Ishikawa (cell line): ENCODE measurements at regions not wholly inside any gene's neighbourhood (a gene's known extent, or its start where the extent isn't known, plus 50 kb on each side); places are given as distances from the start of the nearest gene placed in this dataset.

Experiments used
- CEBPB ChIP-seq: IDR thresholded peaks from 2 replicates; pipeline ENCODE4 v1.6.1; 2012
- CREB1 ChIP-seq: IDR thresholded peaks from 2 replicates; pipeline ENCODE4 v1.6.1; 2012; ENCODE audit warnings: low read depth
- EGR1 ChIP-seq: IDR thresholded peaks from 2 replicates; pipeline ENCODE4 v1.6.1; 2012
- EP300 ChIP-seq: IDR thresholded peaks from 2 replicates; pipeline ENCODE4 v1.6.1; 2012; ENCODE audit warnings: borderline replicate concordance
- FOXM1 ChIP-seq: IDR thresholded peaks from 2 replicates; pipeline ENCODE4 v1.6.1; 2012; ENCODE audit warnings: low read depth, borderline replicate concordance
- NFIC ChIP-seq: IDR thresholded peaks from 2 replicates; pipeline ENCODE4 v1.6.1; 2012
- RAD21 ChIP-seq: IDR thresholded peaks from 2 replicates; pipeline ENCODE4 v1.6.1; 2012; ENCODE audit warnings: low read depth
- TAF1 ChIP-seq: IDR thresholded peaks from 2 replicates; pipeline ENCODE4 v1.6.1; 2012; ENCODE audit warnings: low read depth, mild to moderate bottlenecking
- TCF12 ChIP-seq: IDR thresholded peaks from 2 replicates; pipeline ENCODE4 v1.6.1; 2012; ENCODE audit warnings: low read depth
- TEAD4 ChIP-seq: IDR thresholded peaks from 2 replicates; pipeline ENCODE4 v1.6.1; 2012
- YY1 ChIP-seq: IDR thresholded peaks from 2 replicates; pipeline ENCODE4 v1.6.1; 2012; ENCODE audit warnings: low read depth
- ZBTB7A ChIP-seq: IDR thresholded peaks from 2 replicates; pipeline ENCODE4 v1.6.1; 2012; ENCODE audit warnings: low read depth
- TF ChIP-seq, protein P1 (sequence below): IDR thresholded peaks from 2 replicates; pipeline ENCODE4 v1.6.1; 2012
- TF ChIP-seq, protein P2 (sequence below): IDR thresholded peaks from 2 replicates; pipeline ENCODE4 v1.6.1; 2012; ENCODE audit warnings: low read depth, mild to moderate bottlenecking
- TF ChIP-seq, protein P3 (sequence below): IDR thresholded peaks from 2 replicates; pipeline ENCODE4 v1.6.1; 2012

DNA sequence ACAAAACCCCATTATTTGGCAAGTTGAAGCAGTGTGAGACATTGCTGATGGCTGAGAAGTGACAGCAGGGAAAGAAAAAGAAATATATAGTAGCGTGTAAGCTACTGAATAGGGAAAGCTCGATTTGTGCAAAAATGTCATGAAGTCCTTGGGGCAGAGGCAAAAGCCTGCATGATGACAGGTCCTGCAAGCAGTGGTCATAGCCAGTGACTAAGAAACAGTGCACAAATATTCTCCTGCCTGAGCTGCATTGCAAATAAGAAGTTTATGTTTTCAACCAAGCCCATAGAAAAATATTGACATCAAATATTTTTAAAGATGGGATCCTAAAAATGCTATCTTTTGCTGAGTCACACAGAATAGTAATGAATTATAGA is 270.0 kb downstream of the SLITRK6 start:
- no peak for TF ChIP-seq YY1
- no peak for TF ChIP-seq RAD21
- no peak for TF ChIP-seq EGR1

DNA sequence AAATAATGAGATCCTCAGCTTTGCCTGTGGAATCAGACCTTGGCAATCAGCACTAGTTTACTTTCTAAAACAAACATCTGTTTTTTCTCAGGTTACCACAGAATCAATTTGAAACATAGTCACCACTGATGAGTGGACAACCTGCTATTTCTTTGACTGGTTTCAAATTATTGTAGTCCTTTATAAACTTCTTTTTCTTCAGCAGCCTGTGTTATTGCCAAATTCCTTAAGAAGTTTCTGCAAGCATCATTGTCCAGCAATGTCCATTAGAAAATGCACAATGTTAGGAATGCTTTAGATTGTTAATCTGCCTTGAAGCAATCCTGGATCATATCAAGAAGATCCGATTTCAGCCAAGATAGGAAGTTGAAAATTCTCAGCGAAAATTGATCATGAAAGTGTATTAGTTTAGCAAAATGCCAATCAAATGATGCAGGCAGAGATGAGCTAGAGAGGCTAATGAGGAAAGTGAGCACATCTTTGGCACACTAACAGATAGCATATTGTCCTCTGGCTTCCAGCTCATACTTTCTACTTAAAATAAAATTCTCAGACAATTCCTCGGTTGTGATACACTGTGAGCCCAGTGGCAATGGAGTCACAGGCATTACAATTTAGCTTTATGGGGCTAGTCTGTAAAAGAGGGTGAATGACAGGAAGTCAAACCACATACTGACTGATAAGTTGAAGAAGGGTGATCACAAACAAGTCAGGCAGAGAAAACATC is 270.6 kb downstream of the SLITRK6 start:
- TF ChIP-seq TEAD4 (peak; percentile 35; the same call in 1 of the 2 replicates), EP300 (no peak), NFIC (no peak), RAD21 (no peak)
- TF ChIP-seq, protein P1, sequence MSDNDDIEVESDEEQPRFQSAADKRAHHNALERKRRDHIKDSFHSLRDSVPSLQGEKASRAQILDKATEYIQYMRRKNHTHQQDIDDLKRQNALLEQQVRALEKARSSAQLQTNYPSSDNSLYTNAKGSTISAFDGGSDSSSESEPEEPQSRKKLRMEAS = no peak

DNA sequence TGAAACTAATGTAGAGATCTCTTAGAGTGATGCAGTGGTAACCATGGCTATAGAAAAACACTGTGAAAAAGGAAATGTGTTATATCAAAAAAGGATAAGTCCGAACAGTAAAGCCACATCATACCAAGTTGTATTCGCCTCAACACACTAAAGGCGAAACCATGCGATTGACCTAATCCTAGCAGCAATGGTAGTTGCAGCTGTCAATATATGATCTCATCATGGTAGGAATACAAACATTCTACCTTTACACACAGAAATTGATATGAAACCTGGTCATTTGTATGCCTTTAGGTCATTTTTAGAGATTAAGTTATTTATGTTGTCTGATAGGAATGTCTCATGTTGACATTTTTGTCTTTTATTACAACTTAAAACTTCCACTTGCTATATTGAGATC is 271.9 kb downstream of the SLITRK6 start:
- TF ChIP-seq EP300 (no peak), CEBPB (no peak), TAF1 (no peak), FOXM1 (no peak), YY1 (no peak), RAD21 (no peak), ZBTB7A (no peak), TEAD4 (no peak), CREB1 (no peak), EGR1 (no peak), NFIC (no peak)
- TF ChIP-seq, protein P2, sequence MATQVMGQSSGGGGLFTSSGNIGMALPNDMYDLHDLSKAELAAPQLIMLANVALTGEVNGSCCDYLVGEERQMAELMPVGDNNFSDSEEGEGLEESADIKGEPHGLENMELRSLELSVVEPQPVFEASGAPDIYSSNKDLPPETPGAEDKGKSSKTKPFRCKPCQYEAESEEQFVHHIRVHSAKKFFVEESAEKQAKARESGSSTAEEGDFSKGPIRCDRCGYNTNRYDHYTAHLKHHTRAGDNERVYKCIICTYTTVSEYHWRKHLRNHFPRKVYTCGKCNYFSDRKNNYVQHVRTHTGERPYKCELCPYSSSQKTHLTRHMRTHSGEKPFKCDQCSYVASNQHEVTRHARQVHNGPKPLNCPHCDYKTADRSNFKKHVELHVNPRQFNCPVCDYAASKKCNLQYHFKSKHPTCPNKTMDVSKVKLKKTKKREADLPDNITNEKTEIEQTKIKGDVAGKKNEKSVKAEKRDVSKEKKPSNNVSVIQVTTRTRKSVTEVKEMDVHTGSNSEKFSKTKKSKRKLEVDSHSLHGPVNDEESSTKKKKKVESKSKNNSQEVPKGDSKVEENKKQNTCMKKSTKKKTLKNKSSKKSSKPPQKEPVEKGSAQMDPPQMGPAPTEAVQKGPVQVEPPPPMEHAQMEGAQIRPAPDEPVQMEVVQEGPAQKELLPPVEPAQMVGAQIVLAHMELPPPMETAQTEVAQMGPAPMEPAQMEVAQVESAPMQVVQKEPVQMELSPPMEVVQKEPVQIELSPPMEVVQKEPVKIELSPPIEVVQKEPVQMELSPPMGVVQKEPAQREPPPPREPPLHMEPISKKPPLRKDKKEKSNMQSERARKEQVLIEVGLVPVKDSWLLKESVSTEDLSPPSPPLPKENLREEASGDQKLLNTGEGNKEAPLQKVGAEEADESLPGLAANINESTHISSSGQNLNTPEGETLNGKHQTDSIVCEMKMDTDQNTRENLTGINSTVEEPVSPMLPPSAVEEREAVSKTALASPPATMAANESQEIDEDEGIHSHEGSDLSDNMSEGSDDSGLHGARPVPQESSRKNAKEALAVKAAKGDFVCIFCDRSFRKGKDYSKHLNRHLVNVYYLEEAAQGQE = no peak
- TF ChIP-seq, protein P3, sequence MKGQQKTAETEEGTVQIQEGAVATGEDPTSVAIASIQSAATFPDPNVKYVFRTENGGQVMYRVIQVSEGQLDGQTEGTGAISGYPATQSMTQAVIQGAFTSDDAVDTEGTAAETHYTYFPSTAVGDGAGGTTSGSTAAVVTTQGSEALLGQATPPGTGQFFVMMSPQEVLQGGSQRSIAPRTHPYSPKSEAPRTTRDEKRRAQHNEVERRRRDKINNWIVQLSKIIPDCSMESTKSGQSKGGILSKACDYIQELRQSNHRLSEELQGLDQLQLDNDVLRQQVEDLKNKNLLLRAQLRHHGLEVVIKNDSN = no peak

DNA sequence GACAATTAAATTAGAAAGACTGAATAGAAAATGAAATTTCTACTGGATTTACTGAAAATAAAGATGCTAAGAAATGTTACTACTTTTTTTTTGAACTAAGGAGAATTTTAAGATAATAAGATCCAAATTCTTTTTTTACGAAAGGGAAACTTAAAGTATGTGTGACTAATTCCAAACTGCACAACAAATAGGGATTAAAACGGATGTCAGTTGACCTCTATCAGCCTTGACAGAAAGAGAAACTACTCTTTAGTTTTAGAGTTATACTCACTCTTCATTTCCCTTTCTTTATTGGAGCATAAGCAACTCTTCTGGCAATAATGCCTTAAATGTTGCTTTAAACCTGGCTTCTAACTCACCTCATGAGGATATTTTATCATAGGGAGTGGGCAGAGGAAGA is 273.8 kb downstream of the SLITRK6 start:
- TF ChIP-seq RAD21 (no peak), ZBTB7A (no peak)
- TF ChIP-seq, protein P1 = no peak

DNA sequence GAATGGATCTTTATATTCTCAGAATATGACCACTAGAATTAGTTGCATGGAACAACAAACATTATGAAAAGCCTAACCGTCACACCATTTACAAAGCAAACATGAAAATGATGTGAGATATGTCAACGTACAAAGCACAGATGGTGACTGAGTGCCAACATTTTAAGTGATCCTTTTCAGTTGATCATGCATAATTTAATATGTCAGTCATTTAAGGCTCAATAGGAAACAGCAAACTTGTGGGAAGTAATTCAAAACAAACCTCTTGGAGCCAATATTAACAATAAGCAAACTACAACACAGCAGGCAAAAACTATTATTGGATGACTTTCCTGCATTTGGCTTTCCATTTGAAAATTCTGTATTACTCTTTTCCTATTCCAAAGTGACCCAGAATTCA is 277.6 kb downstream of the SLITRK6 start:
- TF ChIP-seq NFIC = no peak
- TF ChIP-seq EP300 = no peak
- TF ChIP-seq, protein P2 = no peak
- no peak for TF ChIP-seq CREB1
- TF ChIP-seq ZBTB7A = no peak
- no peak for TF ChIP-seq CEBPB
- TF ChIP-seq TCF12 = no peak
- TF ChIP-seq RAD21 = no peak

DNA sequence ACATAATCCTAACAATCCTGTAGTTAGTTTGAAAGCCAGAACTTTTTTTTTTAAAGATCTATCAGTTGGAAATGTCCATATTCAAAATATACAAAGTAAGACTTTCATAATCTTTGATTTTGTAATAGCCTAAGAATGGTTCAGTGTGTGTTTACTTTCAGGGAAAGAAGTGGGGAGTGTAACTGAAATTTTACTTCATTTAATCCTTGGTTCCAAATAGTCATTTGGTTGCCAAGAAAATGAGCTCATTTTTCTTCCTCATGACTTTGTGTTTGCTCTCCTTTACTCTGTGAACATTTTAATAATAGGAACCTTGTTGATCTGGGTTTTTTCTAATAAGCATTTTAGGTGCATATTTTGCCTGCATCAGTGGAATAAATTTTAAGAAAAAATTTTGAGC is 278.8 kb downstream of the SLITRK6 start:
- TF ChIP-seq, protein P1 = no peak
- TF ChIP-seq YY1 (no peak), NFIC (no peak), EP300 (no peak), RAD21 (no peak), TAF1 (no peak), TCF12 (no peak), CEBPB (no peak), EGR1 (no peak), FOXM1 (no peak), ZBTB7A (no peak), CREB1 (no peak), TEAD4 (no peak)
- TF ChIP-seq, protein P3 = no peak
- TF ChIP-seq, protein P2 = no peak
